Thoracic aorta (tissue), 2 donors: ENCODE measurements at regions not wholly inside any gene's neighbourhood (a gene's known extent, or its start where the extent isn't known, plus 50 kb on each side); places are given as distances from the start of the nearest gene placed in this dataset.

Source experiments
- ATAC-seq: fragments of 150-250 bp; one replicate; pipeline ENCODE4 v1.8.0; 2017; ENCODE audit warnings: low read depth; ENCODE audit not compliant: insufficient number of reproducible peaks, low FRiP score
- DNase-seq: peaks from one replicate; pipeline ENCODE4 v3.0.0-alpha.2; 2020; ENCODE audit warnings: low spot score
- H3K27ac ChIP-seq, 2 donors: fragments of 200-600 bp; sonication (generic); 1 replicate in 1 of 2; 2 replicates in 1 of 2; pipeline ENCODE4 v1.5.1; 2016; ENCODE audit warnings: mild to moderate bottlenecking in 2 of 2, moderate library complexity in 2 of 2
- H3K27me3 ChIP-seq: fragments of 200-600 bp; sonication (generic); replicated peaks from 2 replicates; pipeline ENCODE4 v1.6.0; 2016; ENCODE audit warnings: mild to moderate bottlenecking; ENCODE audit not compliant: insufficient read depth
- H3K36me3 ChIP-seq: fragments of 200-600 bp; sonication (generic); one replicate; pipeline ENCODE4 v1.5.1; 2016
- H3K4me1 ChIP-seq, 2 donors: fragments of 200-600 bp; sonication (generic); 1 replicate in 1 of 2; 2 replicates in 1 of 2; pipeline versions ENCODE4 v1.5.1 to v1.6.0; 2016; ENCODE audit warnings: low read depth in 2 of 2, mild to moderate bottlenecking in 1 of 2; ENCODE audit not compliant: control insufficient read depth in 1 of 2
- H3K4me3 ChIP-seq: fragments of 200-600 bp; sonication (generic); 2 replicates; pipeline ENCODE4 v1.5.1; 2016; ENCODE audit warnings: mild to moderate bottlenecking
- H3K9me3 ChIP-seq: fragments of 200-600 bp; sonication (generic); 2 replicates; pipeline ENCODE4 v1.5.1; 2016
- TF ChIP-seq, protein P1 (sequence below): fragments of 200-600 bp; sonication (generic); IDR thresholded peaks from one replicate; pipeline ENCODE4 v1.5.1; 2019; ENCODE audit warnings: antibody characterized with exemption

DNA sequence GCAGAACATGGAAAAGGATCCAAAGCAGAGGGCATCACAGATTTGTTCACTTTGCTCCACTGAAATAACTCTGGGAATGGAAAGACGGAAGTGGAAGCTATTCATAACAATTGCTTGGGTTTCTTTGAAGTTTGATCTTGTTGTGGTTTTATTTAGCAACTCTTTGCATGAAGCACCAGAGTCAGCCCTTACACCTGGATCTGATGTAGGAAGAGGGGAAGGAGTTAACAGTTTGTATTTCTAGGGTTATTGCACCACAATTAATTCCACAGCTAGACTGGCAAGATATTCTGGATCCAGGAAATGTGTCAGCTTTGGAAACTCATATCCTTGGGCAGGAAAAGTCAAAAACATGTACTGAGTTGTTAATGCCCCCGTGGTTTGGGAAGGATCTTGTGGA lies 1143.4 kb downstream of the CNTNAP5 start:
- H3K27ac ChIP-seq, result no peak overlapping the region
- ATAC-seq, result no peak
- H3K36me3 ChIP-seq, result no peaks in the 10 kb centered on the region
- no peaks in the 10 kb centered on the region for H3K4me1 ChIP-seq
- TF ChIP-seq, protein P1, sequence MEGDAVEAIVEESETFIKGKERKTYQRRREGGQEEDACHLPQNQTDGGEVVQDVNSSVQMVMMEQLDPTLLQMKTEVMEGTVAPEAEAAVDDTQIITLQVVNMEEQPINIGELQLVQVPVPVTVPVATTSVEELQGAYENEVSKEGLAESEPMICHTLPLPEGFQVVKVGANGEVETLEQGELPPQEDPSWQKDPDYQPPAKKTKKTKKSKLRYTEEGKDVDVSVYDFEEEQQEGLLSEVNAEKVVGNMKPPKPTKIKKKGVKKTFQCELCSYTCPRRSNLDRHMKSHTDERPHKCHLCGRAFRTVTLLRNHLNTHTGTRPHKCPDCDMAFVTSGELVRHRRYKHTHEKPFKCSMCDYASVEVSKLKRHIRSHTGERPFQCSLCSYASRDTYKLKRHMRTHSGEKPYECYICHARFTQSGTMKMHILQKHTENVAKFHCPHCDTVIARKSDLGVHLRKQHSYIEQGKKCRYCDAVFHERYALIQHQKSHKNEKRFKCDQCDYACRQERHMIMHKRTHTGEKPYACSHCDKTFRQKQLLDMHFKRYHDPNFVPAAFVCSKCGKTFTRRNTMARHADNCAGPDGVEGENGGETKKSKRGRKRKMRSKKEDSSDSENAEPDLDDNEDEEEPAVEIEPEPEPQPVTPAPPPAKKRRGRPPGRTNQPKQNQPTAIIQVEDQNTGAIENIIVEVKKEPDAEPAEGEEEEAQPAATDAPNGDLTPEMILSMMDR, result no peak
- DNase-seq, result no peak
- H3K9me3 ChIP-seq, result no peaks in the 10 kb centered on the region
- H3K27me3 ChIP-seq, result no peaks in the 10 kb centered on the region
- H3K4me3 ChIP-seq, result no peak overlapping the region

DNA sequence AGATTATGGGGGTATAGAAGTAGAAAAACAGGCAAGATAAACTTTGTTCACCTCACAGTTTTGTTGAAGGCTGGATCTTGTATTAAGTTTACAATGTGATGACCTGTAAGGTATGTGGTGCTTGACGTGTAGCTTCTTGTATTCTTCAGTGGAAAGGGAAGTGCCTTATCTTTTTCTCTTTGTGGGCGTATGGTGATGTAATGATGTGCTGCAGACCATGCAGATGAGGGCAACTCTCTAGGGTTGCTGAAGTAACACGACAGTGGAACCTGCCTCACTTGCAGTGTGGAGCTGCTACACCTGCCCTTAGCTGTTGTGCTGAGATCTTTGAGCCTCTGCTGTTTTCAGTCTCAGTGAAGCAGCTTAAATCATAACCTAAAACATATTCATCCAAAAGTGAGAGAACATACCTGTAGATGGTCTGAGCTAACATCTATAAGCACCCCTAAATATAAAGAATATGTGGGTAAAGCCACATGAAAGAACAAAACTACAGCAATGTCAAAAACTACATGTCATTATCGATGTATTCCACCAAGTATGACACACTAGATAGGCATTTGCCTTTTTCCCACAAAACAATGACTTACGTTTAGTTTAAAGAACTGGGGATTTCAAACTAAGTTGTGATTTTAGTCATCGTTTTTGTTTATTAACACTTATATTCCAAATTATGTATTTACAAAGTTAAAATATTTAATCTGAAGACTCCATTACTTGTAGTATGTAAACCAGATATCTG lies 1144.1 kb downstream of the CNTNAP5 start:
- ATAC-seq, result no peak
- DNase-seq, result no peak
- H3K27me3 ChIP-seq, result no peaks in the 10 kb centered on the region

DNA sequence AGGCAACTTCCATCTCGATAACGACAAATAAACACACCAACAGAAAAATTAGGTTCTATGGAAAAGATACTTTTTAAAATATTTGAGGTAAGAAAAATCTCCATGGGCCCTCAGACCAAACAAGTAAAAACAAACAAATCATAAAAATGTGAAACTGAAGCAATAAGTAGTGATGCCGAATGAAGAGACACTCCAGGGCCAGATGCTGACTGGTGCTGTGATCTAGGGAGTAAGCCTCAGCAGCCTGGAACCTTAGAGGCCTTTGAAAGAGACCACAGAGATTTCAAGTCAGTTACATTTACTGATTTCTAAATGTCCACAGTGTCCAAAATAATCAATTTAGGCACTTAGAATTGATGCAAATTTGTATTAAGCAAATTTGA lies 1144.7 kb downstream of the CNTNAP5 start:
- Histone ChIP-seq H3K27ac (no peak overlapping the region), H3K4me1 (no peaks in the 10 kb centered on the region), H3K9me3 (no peaks in the 10 kb centered on the region), H3K27me3 (no peaks in the 10 kb centered on the region), H3K4me3 (no peak overlapping the region), H3K36me3 (no peaks in the 10 kb centered on the region)
- TF ChIP-seq, protein P1, result no peak
- no peak for DNase-seq
- ATAC-seq, result no peak

More for the DNA sequence above, 1144.1 kb downstream of the CNTNAP5 start:
- no peaks in the 10 kb centered on the region for H3K9me3 ChIP-seq
- no peak overlapping the region for H3K27ac ChIP-seq
- no peak overlapping the region for H3K4me3 ChIP-seq
- TF ChIP-seq, protein P1, result no peak
- no peaks in the 10 kb centered on the region for H3K36me3 ChIP-seq
- no peaks in the 10 kb centered on the region for H3K4me1 ChIP-seq

DNA sequence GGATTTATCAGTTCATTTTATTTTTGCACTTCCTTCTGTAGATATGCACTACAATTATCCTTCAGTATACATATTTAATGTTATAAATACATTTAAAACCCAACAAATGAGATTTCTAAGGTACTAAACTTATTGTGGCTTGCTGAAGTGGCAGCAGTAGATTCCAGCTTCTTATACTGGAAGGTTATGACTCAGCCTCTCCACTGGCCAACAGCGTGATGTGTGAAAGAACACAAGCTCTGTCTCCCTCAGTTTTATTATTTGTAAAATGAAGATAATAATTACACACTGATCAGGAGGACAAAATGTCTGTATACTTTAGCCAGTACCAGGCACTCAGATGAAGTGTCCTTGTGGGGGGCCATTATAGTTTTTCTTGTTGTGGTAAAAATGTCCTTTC lies 1147.1 kb downstream of the CNTNAP5 start:
- H3K4me3 ChIP-seq, result no peak overlapping the region
- no peaks in the 10 kb centered on the region for H3K27me3 ChIP-seq
- H3K36me3 ChIP-seq, result no peaks in the 10 kb centered on the region
- H3K4me1 ChIP-seq, result no peaks in the 10 kb centered on the region
- no peaks in the 10 kb centered on the region for H3K9me3 ChIP-seq
- no peak overlapping the region for H3K27ac ChIP-seq
- ATAC-seq (no peak), DNase-seq (no peak)
- TF ChIP-seq, protein P1, result no peak

DNA sequence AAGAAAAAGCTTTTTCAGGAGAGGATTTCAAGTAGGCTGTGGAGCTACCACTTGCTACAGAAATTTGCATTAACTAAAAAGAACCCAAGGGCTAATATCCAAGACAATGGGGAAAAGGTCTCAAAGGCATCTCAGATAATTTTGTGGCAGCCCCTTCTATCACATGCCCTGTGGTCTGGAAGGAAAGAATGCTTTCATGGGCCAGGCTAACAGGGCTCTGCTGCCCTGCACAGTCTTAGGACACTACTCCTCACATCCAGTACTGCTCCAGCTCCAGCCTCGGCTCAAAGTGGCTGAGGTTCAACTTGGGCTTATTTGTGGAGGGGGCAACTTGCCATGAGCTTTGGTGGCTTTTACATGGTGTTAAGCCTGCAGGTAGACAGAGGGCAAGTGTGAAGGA lies 1150.3 kb downstream of the CNTNAP5 start:
- Histone ChIP-seq H3K9me3 (no peaks in the 10 kb centered on the region), H3K36me3 (no peaks in the 10 kb centered on the region), H3K27me3 (no peaks in the 10 kb centered on the region), H3K4me1 (no peaks in the 10 kb centered on the region), H3K4me3 (no peak overlapping the region), H3K27ac (no peak overlapping the region)
- no peak for ATAC-seq
- TF ChIP-seq, protein P1, result no peak
- DNase-seq, result no peak
